ENCODE measurements at regions not wholly inside any gene's neighbourhood (a gene's known extent, or its start where the extent isn't known, plus 50 kb on each side); places are given as distances from the start of the nearest gene placed in this dataset.

- intact Hi-C loops (cut with micrococcal nuclease; ENCODE audit: unreplicated experiment): no loop called here
- in situ Hi-C loops (cut with HindIII; ENCODE audit: low pct_unique_long_range_greater_than_20kb, low sequenced_read_pairs): no loop called here
- CTCF ChIA-PET: no interaction called here
Observed at GRCh38 chr2:146890491-146890890, 954.3 kb upstream of the ACVR2A start.

GRCh38 chr2:146879882-146880281 is 964.9 kb upstream of the ACVR2A start:
- no peaks in the 10 kb centered on the region for H3K27me3 ChIP-seq (ENCODE audit: control insufficient read depth, insufficient read depth, low read length)
- ChIA-PET POLR2A (no interaction called here), CTCF (no interaction called here)
- ATAC-seq (no peak), DNase-seq (ENCODE audit: low read depth, low spot score) (no peak)
- in situ Hi-C loops (cut with HindIII; ENCODE audit: low pct_unique_long_range_greater_than_20kb, low sequenced_read_pairs): no loop called here
- H3K4me1 ChIP-seq (ENCODE audit: control insufficient read depth, insufficient read depth, low read length): no peaks in the 10 kb centered on the region
- H3K4me3 ChIP-seq (ENCODE audit: low read depth in 2 of 2, low read length in 2 of 2): no peak overlapping the region
- no peaks in the 10 kb centered on the region for H3K36me3 ChIP-seq (ENCODE audit: control insufficient read depth, insufficient read depth, low read length)
- H3K9me3 ChIP-seq (ENCODE audit: control insufficient read depth, insufficient read depth, low read depth, low read length): no peaks in the 10 kb centered on the region
- no peak for TF ChIP-seq SIN3A (IDR thresholded peaks at IDR 0.05; ENCODE audit: borderline replicate concordance, insufficient read depth, low read depth, low read length)
- TF ChIP-seq REST (IDR thresholded peaks at IDR 0.05; ENCODE audit: insufficient read depth in 1 of 2, low read depth in 2 of 2, low read length in 1 of 2): no peak
- TF ChIP-seq, protein P1, sequence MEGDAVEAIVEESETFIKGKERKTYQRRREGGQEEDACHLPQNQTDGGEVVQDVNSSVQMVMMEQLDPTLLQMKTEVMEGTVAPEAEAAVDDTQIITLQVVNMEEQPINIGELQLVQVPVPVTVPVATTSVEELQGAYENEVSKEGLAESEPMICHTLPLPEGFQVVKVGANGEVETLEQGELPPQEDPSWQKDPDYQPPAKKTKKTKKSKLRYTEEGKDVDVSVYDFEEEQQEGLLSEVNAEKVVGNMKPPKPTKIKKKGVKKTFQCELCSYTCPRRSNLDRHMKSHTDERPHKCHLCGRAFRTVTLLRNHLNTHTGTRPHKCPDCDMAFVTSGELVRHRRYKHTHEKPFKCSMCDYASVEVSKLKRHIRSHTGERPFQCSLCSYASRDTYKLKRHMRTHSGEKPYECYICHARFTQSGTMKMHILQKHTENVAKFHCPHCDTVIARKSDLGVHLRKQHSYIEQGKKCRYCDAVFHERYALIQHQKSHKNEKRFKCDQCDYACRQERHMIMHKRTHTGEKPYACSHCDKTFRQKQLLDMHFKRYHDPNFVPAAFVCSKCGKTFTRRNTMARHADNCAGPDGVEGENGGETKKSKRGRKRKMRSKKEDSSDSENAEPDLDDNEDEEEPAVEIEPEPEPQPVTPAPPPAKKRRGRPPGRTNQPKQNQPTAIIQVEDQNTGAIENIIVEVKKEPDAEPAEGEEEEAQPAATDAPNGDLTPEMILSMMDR (IDR thresholded peaks at IDR 0.05): no peak
- TF ChIP-seq TCF7L2 (IDR thresholded peaks at IDR 0.05; ENCODE audit: low read depth, low read length): no peak
- no peak for TF ChIP-seq POLR2AphosphoS5 (IDR thresholded peaks at IDR 0.05; ENCODE audit: low read depth, low read length)
- intact Hi-C loops (cut with micrococcal nuclease; ENCODE audit: unreplicated experiment): no loop called here
- no peak overlapping the region for H3K27ac ChIP-seq (ENCODE audit: low read length)
- no TSS peak for BruUV-seq (replicated peaks)

More at GRCh38 chr2:146890491-146890890, 954.3 kb upstream of the ACVR2A start:
- DNase-seq (ENCODE audit: low read depth, low spot score) (no peak), ATAC-seq (no peak)
- no peak overlapping the region for H3K4me3 ChIP-seq (ENCODE audit: low read depth in 2 of 2, low read length in 2 of 2)
- no TSS peak for BruUV-seq (replicated peaks)
- no peaks in the 10 kb centered on the region for H3K36me3 ChIP-seq (ENCODE audit: control insufficient read depth, insufficient read depth, low read length)
- H3K9me3 ChIP-seq (ENCODE audit: control insufficient read depth, insufficient read depth, low read depth, low read length): no peaks in the 10 kb centered on the region
- TF ChIP-seq REST (IDR thresholded peaks at IDR 0.05; ENCODE audit: insufficient read depth in 1 of 2, low read depth in 2 of 2, low read length in 1 of 2): no peak
- TF ChIP-seq TCF7L2 (IDR thresholded peaks at IDR 0.05; ENCODE audit: low read depth, low read length): no peak
- TF ChIP-seq SIN3A (IDR thresholded peaks at IDR 0.05; ENCODE audit: borderline replicate concordance, insufficient read depth, low read depth, low read length): no peak
- no peak for TF ChIP-seq POLR2AphosphoS5 (IDR thresholded peaks at IDR 0.05; ENCODE audit: low read depth, low read length)
- TF ChIP-seq, protein P1 (IDR thresholded peaks at IDR 0.05): no peak
- no peak overlapping the region for H3K27ac ChIP-seq (ENCODE audit: low read length)
- no peaks in the 10 kb centered on the region for H3K4me1 ChIP-seq (ENCODE audit: control insufficient read depth, insufficient read depth, low read length)
- POLR2A ChIA-PET: no interaction called here
- no peaks in the 10 kb centered on the region for H3K27me3 ChIP-seq (ENCODE audit: control insufficient read depth, insufficient read depth, low read length)
